CD4-positive, alpha-beta T cell (primary cell): ENCODE measurements at regions not wholly inside any gene's neighbourhood (a gene's known extent, or its start where the extent isn't known, plus 50 kb on each side); places are given as distances from the start of the nearest gene placed in this dataset.

ENCODE experiments used
- ATAC-seq: fragments of 200-7000 bp; cut with Tn5 transposase; one replicate; pipeline ENCODE4 v1.10.0; 2022; ENCODE audit warnings: mild to moderate bottlenecking; ENCODE audit not compliant: poor library complexity
- CTCF ChIA-PET: fragments of 350-600 bp; sonication (Branson Sonifier 250); formaldehyde crosslinking; loops from one replicate; lab custom pipeline; 2021; ENCODE audit warnings: antibody characterized with exemption, inconsistent platforms; lab: Charles Lee
- POLR2A ChIA-PET: fragments of 350-600 bp; sonication (Branson Sonifier 250); formaldehyde crosslinking; loops from one replicate; lab custom pipeline; 2021; ENCODE audit warnings: antibody characterized with exemption, inconsistent platforms; lab: Charles Lee
- DNase-seq, 14 experiments: peaks; one replicate each; pipeline ENCODE4 v3.0.0-alpha.2; 2013 to 2020; ENCODE audit warnings: mixed read lengths in 2 of 14
- H3K27ac ChIP-seq, 2 donors: one replicate each; pipeline versions ENCODE4 v1.5.1 to v1.7.0; 2013; ENCODE audit warnings: low read length in 2 of 2, low read depth in 1 of 2, mild to moderate bottlenecking in 1 of 2
- H3K27me3 ChIP-seq, 2 experiments: 1 replicate in 1 of 2; 2 replicates in 1 of 2; pipeline versions ENCODE4 v1.6.1 to v1.7.0; 2013; ENCODE audit warnings: low read length in 2 of 2, control low read depth in 1 of 2, mild to moderate bottlenecking in 1 of 2, moderate library complexity in 1 of 2; ENCODE audit not compliant: insufficient read depth in 2 of 2, control insufficient read depth in 1 of 2
- H3K36me3 ChIP-seq: one replicate; pipeline ENCODE4 v1.6.1; 2013; ENCODE audit warnings: low read length, control low read depth; ENCODE audit not compliant: insufficient read depth
- H3K4me1 ChIP-seq: one replicate; pipeline ENCODE4 v1.6.1; 2013; ENCODE audit warnings: low read length, control low read depth; ENCODE audit not compliant: insufficient read depth
- H3K4me3 ChIP-seq: one replicate; pipeline ENCODE4 v1.5.1; 2013; ENCODE audit warnings: mild to moderate bottlenecking, low read length, moderate library complexity
- H3K9me3 ChIP-seq, 2 experiments: 1 replicate in 1 of 2; 2 replicates in 1 of 2; pipeline versions ENCODE4 v1.6.1 to v1.7.0; 2013; ENCODE audit warnings: low read length in 2 of 2, mild to moderate bottlenecking in 2 of 2, control low read depth in 1 of 2, moderate library complexity in 1 of 2; ENCODE audit not compliant: control insufficient read depth in 1 of 2, insufficient read depth in 1 of 2
- H3K27ac Mint-ChIP-seq: one replicate; pipeline ENCODE4 v1.8.0; 2020; ENCODE audit warnings: mixed read lengths
- H3K27me3 Mint-ChIP-seq: one replicate; pipeline ENCODE4 v1.8.0; 2021; ENCODE audit warnings: mixed read lengths
- H3K36me3 Mint-ChIP-seq: one replicate; pipeline ENCODE4 v1.8.0; 2021; ENCODE audit warnings: low read depth, mixed read lengths
- H3K4me1 Mint-ChIP-seq: one replicate; pipeline ENCODE4 v1.8.0; 2021; ENCODE audit warnings: low read depth, mixed read lengths
- H3K4me3 Mint-ChIP-seq: one replicate; pipeline ENCODE4 v1.8.0; 2020; ENCODE audit warnings: mild to moderate bottlenecking, mixed read lengths
- H3K9me3 Mint-ChIP-seq: one replicate; pipeline ENCODE4 v1.8.0; 2020; ENCODE audit warnings: mixed read lengths
- CTCF ChIP-seq: fragments of 200-600 bp; IDR thresholded peaks from one replicate; pipeline ENCODE4 v1.8.0; 2022; ENCODE audit warnings: antibody characterized with exemption, mild to moderate bottlenecking
- intact Hi-C, 2 experiments: fragments of 100-400 bp; cut with DNase I in 1 of 2; cut with micrococcal nuclease in 1 of 2; formaldehyde crosslinking; loops; one replicate each; pipeline versions ENCODE4 v1.15.1 to v1.9.0; 2023 to 2025; cut with DNase I, micrococcal nuclease

- Mint-ChIP-seq H3K27ac (peak overlapping the region; percentile 86), H3K36me3 (no peaks in the 10 kb centered on the region), H3K27me3 (no peaks in the 10 kb centered on the region), H3K9me3 (no peaks in the 10 kb centered on the region), H3K4me3 (peak overlapping the region; percentile 90), H3K4me1 (peaks cover 54% of the 10 kb centered on the region)
- ChIA-PET CTCF (no interaction called here), POLR2A (interaction anchor here (1.1 to 2.5 kb wide), 2 partner anchors 183 to 618 kb away, joined by 3 to 17 read pairs; partner anchors contain the start of gene FUT8)
- peaks cover 36% of the 10 kb centered on the region for H3K4me1 ChIP-seq
- no peaks in the 10 kb centered on the region for H3K27me3 ChIP-seq
- DNase-seq: no peak
- ATAC-seq: no peak
- H3K4me3 ChIP-seq: peak overlapping the region; percentile 59
- H3K36me3 ChIP-seq: no peaks in the 10 kb centered on the region
- TF ChIP-seq CTCF: no peak
- no peaks in the 10 kb centered on the region for H3K9me3 ChIP-seq
- intact Hi-C loops: loop anchor here (5.0 to 10.0 kb wide), 2 partner anchors 58 to 376 kb away; no protein-coding TSS in a partner anchor
- H3K27ac ChIP-seq: peak overlapping the region in 1 of 2 donors; percentile 72
Observed at GRCh38 chr14:65228956-65229747, 126.8 kb upstream of the MAX start.

- peak overlapping the region in 1 of 2 donors; percentile 72 for H3K27ac ChIP-seq
- peak overlapping the region; percentile 90 for H3K4me3 Mint-ChIP-seq
Observed at GRCh38 chr14:65229748-65230728, 127.7 kb upstream of the MAX start.

More at GRCh38 chr14:65229748-65230728, 127.7 kb upstream of the MAX start:
- no peak for TF ChIP-seq CTCF
- no peaks in the 10 kb centered on the region for H3K36me3 ChIP-seq
- peak overlapping the region; percentile 86 for H3K27ac Mint-ChIP-seq
- H3K4me1 Mint-ChIP-seq: peaks cover 50% of the 10 kb centered on the region
- ChIA-PET POLR2A (interaction anchor here (0.6 to 2.5 kb wide), 4 partner anchors 25 to 617 kb away, joined by 3 to 17 read pairs (median 3); partner anchors contain the start of gene FUT8), CTCF (no interaction called here)
- intact Hi-C loops: loop anchor here (5.0 to 10.0 kb wide), 3 partner anchors 57 to 375 kb away; no protein-coding TSS in a partner anchor
- no peaks in the 10 kb centered on the region for H3K27me3 ChIP-seq
- no peaks in the 10 kb centered on the region for H3K9me3 Mint-ChIP-seq
- peaks cover 27% of the 10 kb centered on the region for H3K4me1 ChIP-seq
- H3K4me3 ChIP-seq: peak overlapping the region; percentile 59
- H3K27me3 Mint-ChIP-seq: no peaks in the 10 kb centered on the region
- H3K36me3 Mint-ChIP-seq: no peaks in the 10 kb centered on the region
- H3K9me3 ChIP-seq: no peaks in the 10 kb centered on the region
- DNase-seq: peak in 12 of 14 experiments; percentile 18 to 57 (median 34)
- ATAC-seq: peak; percentile 86
